Stomach (tissue), 4 donors: ENCODE measurements at regions not wholly inside any gene's neighbourhood (a gene's known extent, or its start where the extent isn't known, plus 50 kb on each side); places are given as distances from the start of the nearest gene placed in this dataset.

Experiments used
- EP300 ChIP-seq: sonication (generic); formaldehyde crosslinking; IDR thresholded peaks from one replicate; pipeline ENCODE4 v1.6.1; 2017; ENCODE audit warnings: antibody characterized with exemption
- POLR2A ChIP-seq, 4 donors: fragments of 450-650 bp; IDR thresholded peaks; one replicate each; pipeline ENCODE4 v1.6.1; 2016; ENCODE audit warnings: antibody characterized with exemption in 4 of 4, control low read depth in 2 of 4, mild to moderate bottlenecking in 1 of 4, moderate library complexity in 1 of 4
- POLR2AphosphoS5 ChIP-seq, 3 donors: sonication (generic); formaldehyde crosslinking; IDR thresholded peaks; one replicate each; pipeline ENCODE4 v1.6.1; 2016; ENCODE audit warnings: antibody characterized with exemption in 3 of 3
- TF ChIP-seq, protein P1 (sequence below), 7 experiments: fragments of 450-650 bp in 4 of 7; fragments of 200-600 bp in 3 of 7; sonication (generic) in 3 of 7; IDR thresholded peaks; one replicate each; pipeline ENCODE4 v1.5.1; 2016 to 2019; ENCODE audit warnings: antibody characterized with exemption in 7 of 7, control low read depth in 2 of 7, mild to moderate bottlenecking in 1 of 7

- TF ChIP-seq, protein P1, sequence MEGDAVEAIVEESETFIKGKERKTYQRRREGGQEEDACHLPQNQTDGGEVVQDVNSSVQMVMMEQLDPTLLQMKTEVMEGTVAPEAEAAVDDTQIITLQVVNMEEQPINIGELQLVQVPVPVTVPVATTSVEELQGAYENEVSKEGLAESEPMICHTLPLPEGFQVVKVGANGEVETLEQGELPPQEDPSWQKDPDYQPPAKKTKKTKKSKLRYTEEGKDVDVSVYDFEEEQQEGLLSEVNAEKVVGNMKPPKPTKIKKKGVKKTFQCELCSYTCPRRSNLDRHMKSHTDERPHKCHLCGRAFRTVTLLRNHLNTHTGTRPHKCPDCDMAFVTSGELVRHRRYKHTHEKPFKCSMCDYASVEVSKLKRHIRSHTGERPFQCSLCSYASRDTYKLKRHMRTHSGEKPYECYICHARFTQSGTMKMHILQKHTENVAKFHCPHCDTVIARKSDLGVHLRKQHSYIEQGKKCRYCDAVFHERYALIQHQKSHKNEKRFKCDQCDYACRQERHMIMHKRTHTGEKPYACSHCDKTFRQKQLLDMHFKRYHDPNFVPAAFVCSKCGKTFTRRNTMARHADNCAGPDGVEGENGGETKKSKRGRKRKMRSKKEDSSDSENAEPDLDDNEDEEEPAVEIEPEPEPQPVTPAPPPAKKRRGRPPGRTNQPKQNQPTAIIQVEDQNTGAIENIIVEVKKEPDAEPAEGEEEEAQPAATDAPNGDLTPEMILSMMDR (IDR thresholded peaks at IDR 0.05): no peak
- TF ChIP-seq POLR2AphosphoS5 (IDR thresholded peaks at IDR 0.05): no peak
- no peak for TF ChIP-seq POLR2A (IDR thresholded peaks at IDR 0.05)
- TF ChIP-seq EP300: no peak
These were observed 125.8 kb upstream of the POT1 start for GRCh38 chr7:125055376-125055775.
